ENCODE measurements at regions not wholly inside any gene's neighbourhood (a gene's known extent, or its start where the extent isn't known, plus 50 kb on each side); places are given as distances from the start of the nearest gene placed in this dataset.

GRCh38 chr14:101616202-101616601 lies 54.9 kb downstream of the DIO3 start:
- no peaks in the 10 kb centered on the region for H3K36me3 ChIP-seq (replicated peaks; ENCODE audit: insufficient read depth, low read depth)
- no peaks in the 10 kb centered on the region for H3K9me3 ChIP-seq (ENCODE audit: low read depth)
- H3K4me2 ChIP-seq, result no peak overlapping the region
- no peaks in the 10 kb centered on the region for H3K4me1 ChIP-seq (ENCODE audit: insufficient read depth)
- WGBS (ENCODE audit: low lambda C conversion rate, missing lambda C conversion rate), result 89% methylated on average over 2 of the region's 2 CpGs
- H3K9me2 ChIP-seq (replicated peaks; ENCODE audit: insufficient read depth), result no peaks in the 10 kb centered on the region
- no peak overlapping the region for H3K27ac ChIP-seq
- no peak for DNase-seq (ENCODE audit: low spot score)
- H3K79me2 ChIP-seq, result no peaks in the 10 kb centered on the region
- H2AFZ ChIP-seq, result no peak overlapping the region
- no peaks in the 10 kb centered on the region for H3K27me3 ChIP-seq
- no peak overlapping the region for H3K4me3 ChIP-seq
- no peak for TF ChIP-seq EZH2 (IDR thresholded peaks at IDR 0.05; ENCODE audit: borderline replicate concordance)
- no peak for TF ChIP-seq EZH2phosphoT487 (IDR thresholded peaks at IDR 0.05; ENCODE audit: low read depth, severe bottlenecking, unreplicated experiment)
- TF ChIP-seq CTCF (IDR thresholded peaks at IDR 0.05; ENCODE audit: poor library complexity), result no peak
- H4K20me1 ChIP-seq (ENCODE audit: insufficient read depth, poor library complexity, severe bottlenecking), result no peaks in the 10 kb centered on the region

- 89% methylated on average over 7 of the region's 8 CpGs for WGBS (ENCODE audit: low lambda C conversion rate, missing lambda C conversion rate)
- no peaks in the 10 kb centered on the region for H3K9me3 ChIP-seq (ENCODE audit: low read depth)
- H3K4me1 ChIP-seq (ENCODE audit: insufficient read depth), result no peaks in the 10 kb centered on the region
- no peak overlapping the region for H2AFZ ChIP-seq
- H3K36me3 ChIP-seq (replicated peaks; ENCODE audit: insufficient read depth, low read depth), result no peaks in the 10 kb centered on the region
- no peak overlapping the region for H3K27ac ChIP-seq
- no peaks in the 10 kb centered on the region for H3K27me3 ChIP-seq
- H3K4me2 ChIP-seq, result no peak overlapping the region
- DNase-seq (ENCODE audit: low spot score), result no peak
- H3K9me2 ChIP-seq (replicated peaks; ENCODE audit: insufficient read depth), result no peaks in the 10 kb centered on the region
- H3K79me2 ChIP-seq, result no peaks in the 10 kb centered on the region
- no peak for TF ChIP-seq CTCF (IDR thresholded peaks at IDR 0.05; ENCODE audit: poor library complexity)
- TF ChIP-seq EZH2 (IDR thresholded peaks at IDR 0.05; ENCODE audit: borderline replicate concordance), result no peak
- TF ChIP-seq EZH2phosphoT487 (IDR thresholded peaks at IDR 0.05; ENCODE audit: low read depth, severe bottlenecking, unreplicated experiment), result no peak
- no peaks in the 10 kb centered on the region for H4K20me1 ChIP-seq (ENCODE audit: insufficient read depth, poor library complexity, severe bottlenecking)
- no peak overlapping the region for H3K4me3 ChIP-seq
These were observed 58.2 kb downstream of the DIO3 start for GRCh38 chr14:101619484-101619883.

DNA sequence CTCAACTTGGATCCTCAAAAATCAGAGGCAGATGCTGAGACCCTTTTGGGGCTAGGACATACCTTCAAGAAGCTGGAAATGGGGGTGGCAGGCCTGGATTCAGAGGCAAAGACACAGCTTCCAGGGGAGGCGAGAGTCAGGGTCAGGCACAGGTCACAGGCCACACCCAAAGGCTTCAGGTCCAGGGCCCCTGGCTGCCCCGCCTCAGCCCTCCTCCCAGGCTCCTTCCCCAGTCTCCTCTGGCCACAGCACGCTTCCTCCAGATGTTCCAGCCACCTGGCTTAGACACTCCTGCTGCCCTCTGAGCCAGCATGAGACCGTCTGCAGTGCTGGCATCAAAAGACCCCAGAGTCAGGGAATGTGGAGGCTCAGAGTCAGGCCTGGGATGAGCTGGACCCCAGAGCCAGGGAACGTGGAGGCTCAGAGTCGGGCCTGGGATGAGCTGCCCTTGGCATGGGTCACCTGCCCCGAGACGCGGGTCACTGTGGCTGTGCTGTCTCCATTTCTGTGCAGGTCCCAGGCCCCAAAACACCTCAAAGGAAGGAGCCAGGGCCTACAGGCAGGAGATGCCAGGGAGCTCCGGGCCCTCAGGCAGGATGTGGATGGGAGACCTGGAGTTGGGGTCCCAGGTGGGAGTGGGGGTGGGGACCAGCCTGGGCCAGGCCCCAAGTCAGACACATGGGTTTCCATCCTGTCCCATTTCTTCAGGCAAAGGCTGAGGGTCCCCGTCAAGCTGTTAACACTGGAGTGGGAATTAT lies 58.9 kb downstream of the DIO3 start:
- Histone ChIP-seq H3K9me3 (ENCODE audit: low read depth) (no peaks in the 10 kb centered on the region), H2AFZ (no peak overlapping the region), H3K4me1 (ENCODE audit: insufficient read depth) (no peaks in the 10 kb centered on the region), H4K20me1 (ENCODE audit: insufficient read depth, poor library complexity, severe bottlenecking) (no peaks in the 10 kb centered on the region), H3K9me2 (replicated peaks; ENCODE audit: insufficient read depth) (no peaks in the 10 kb centered on the region), H3K27ac (no peak overlapping the region), H3K36me3 (replicated peaks; ENCODE audit: insufficient read depth, low read depth) (no peaks in the 10 kb centered on the region), H3K79me2 (no peaks in the 10 kb centered on the region), H3K27me3 (no peaks in the 10 kb centered on the region), H3K4me2 (no peak overlapping the region), H3K4me3 (no peak overlapping the region)
- TF ChIP-seq EZH2 (IDR thresholded peaks at IDR 0.05; ENCODE audit: borderline replicate concordance) (no peak), EZH2phosphoT487 (IDR thresholded peaks at IDR 0.05; ENCODE audit: low read depth, severe bottlenecking, unreplicated experiment) (no peak), CTCF (IDR thresholded peaks at IDR 0.05; ENCODE audit: poor library complexity) (no peak)
- no peak for DNase-seq (ENCODE audit: low spot score)
- WGBS (ENCODE audit: low lambda C conversion rate, missing lambda C conversion rate), result 91% methylated on average over 11 of the region's 11 CpGs

Measured in hepatocyte (in vitro differentiated cells).